C4-2B (cell line): ENCODE measurements at regions not wholly inside any gene's neighbourhood (a gene's known extent, or its start where the extent isn't known, plus 50 kb on each side); places are given as distances from the start of the nearest gene placed in this dataset.

Experiments used
- CTCF ChIP-seq: fragments of 450-650 bp; conservative IDR thresholded peaks from 2 replicates; pipeline ENCODE4 v1.5.1; 2017; ENCODE audit warnings: mild to moderate bottlenecking
- ZFX ChIP-seq: fragments of 450-650 bp; IDR thresholded peaks from 2 replicates; pipeline ENCODE4 v1.6.1; 2017

- TF ChIP-seq CTCF (no peak), ZFX (no peak)
Measured at GRCh38 chr22:48072777-48073176, 1310.3 kb downstream of the TBC1D22A start.
